ENCODE measurements at regions not wholly inside any gene's neighbourhood (a gene's known extent, or its start where the extent isn't known, plus 50 kb on each side); places are given as distances from the start of the nearest gene placed in this dataset.

GRCh38 chr2:40823478-40823877, 371.6 kb upstream of the SLC8A1 start:
- peak; percentile 38 for DNase-seq
- Histone ChIP-seq H3K9me3 (replicated peaks; ENCODE audit: insufficient read depth, low read length) (no peaks in the 10 kb centered on the region), H3K4me1 (ENCODE audit: low read length) (no peaks in the 10 kb centered on the region), H3K4me2 (ENCODE audit: low read depth, low read length) (no peak overlapping the region), H3K79me2 (ENCODE audit: low read length) (no peaks in the 10 kb centered on the region), H3K36me3 (replicated peaks; ENCODE audit: insufficient read depth, low read length) (no peaks in the 10 kb centered on the region), H4K20me1 (ENCODE audit: insufficient read depth, low read length) (no peaks in the 10 kb centered on the region), H2AFZ (ENCODE audit: low read length) (no peak overlapping the region), H3K27ac (ENCODE audit: low read length) (no peak overlapping the region), H3K4me3 (ENCODE audit: low read length) (no peak overlapping the region), H3K9ac (ENCODE audit: low read length) (no peak overlapping the region), H3K9me2 (replicated peaks; ENCODE audit: insufficient read depth, low read length) (no peaks in the 10 kb centered on the region), H3F3A (ENCODE audit: insufficient read depth, low read length) (no peaks in the 10 kb centered on the region), H3K27me3 (replicated peaks; ENCODE audit: insufficient read depth, low read length) (no peaks in the 10 kb centered on the region)
- TF ChIP-seq EZH2phosphoT487 (IDR thresholded peaks at IDR 0.05; ENCODE audit: low read length) = no peak
- no peak for TF ChIP-seq CTCF (IDR thresholded peaks at IDR 0.05; ENCODE audit: low read length)
- TF ChIP-seq EZH2 (optimal IDR thresholded peaks at IDR 0.05; ENCODE audit: low read depth, low read length) = no peak

DNA sequence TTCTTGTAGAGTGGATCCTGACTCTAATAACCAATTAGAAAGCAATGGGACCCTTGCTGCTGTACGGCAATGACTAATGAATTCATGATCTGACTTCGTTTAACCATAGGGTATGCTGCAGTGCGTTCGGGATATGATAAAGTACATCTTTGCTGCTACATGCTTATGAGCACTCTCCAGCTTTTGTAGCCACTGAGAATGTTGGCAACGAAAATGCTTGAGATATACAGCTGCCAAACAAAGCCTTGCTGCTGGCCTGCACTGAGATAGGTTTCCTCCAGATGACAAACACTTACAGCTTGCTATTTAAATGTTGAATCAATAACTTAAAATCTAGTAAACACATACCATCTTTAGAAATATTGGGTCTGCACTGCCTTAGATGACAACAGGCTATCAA, 372.4 kb upstream of the SLC8A1 start:
- TF ChIP-seq CTCF (IDR thresholded peaks at IDR 0.05; ENCODE audit: low read length) (no peak), EZH2phosphoT487 (IDR thresholded peaks at IDR 0.05; ENCODE audit: low read length) (no peak), EZH2 (optimal IDR thresholded peaks at IDR 0.05; ENCODE audit: low read depth, low read length) (no peak)
- no peak overlapping the region for H3K27ac ChIP-seq (ENCODE audit: low read length)
- no peaks in the 10 kb centered on the region for H3K36me3 ChIP-seq (replicated peaks; ENCODE audit: insufficient read depth, low read length)
- H3K4me2 ChIP-seq (ENCODE audit: low read depth, low read length) = no peak overlapping the region
- DNase-seq = no peak
- no peak overlapping the region for H3K4me3 ChIP-seq (ENCODE audit: low read length)
- H3K9me2 ChIP-seq (replicated peaks; ENCODE audit: insufficient read depth, low read length) = no peaks in the 10 kb centered on the region
- no peaks in the 10 kb centered on the region for H3F3A ChIP-seq (ENCODE audit: insufficient read depth, low read length)
- no peaks in the 10 kb centered on the region for H3K4me1 ChIP-seq (ENCODE audit: low read length)
- H3K27me3 ChIP-seq (replicated peaks; ENCODE audit: insufficient read depth, low read length) = no peaks in the 10 kb centered on the region
- no peak overlapping the region for H2AFZ ChIP-seq (ENCODE audit: low read length)
- H3K79me2 ChIP-seq (ENCODE audit: low read length) = no peaks in the 10 kb centered on the region
- no peak overlapping the region for H3K9ac ChIP-seq (ENCODE audit: low read length)
- no peaks in the 10 kb centered on the region for H4K20me1 ChIP-seq (ENCODE audit: insufficient read depth, low read length)
- no peaks in the 10 kb centered on the region for H3K9me3 ChIP-seq (replicated peaks; ENCODE audit: insufficient read depth, low read length)

DNA sequence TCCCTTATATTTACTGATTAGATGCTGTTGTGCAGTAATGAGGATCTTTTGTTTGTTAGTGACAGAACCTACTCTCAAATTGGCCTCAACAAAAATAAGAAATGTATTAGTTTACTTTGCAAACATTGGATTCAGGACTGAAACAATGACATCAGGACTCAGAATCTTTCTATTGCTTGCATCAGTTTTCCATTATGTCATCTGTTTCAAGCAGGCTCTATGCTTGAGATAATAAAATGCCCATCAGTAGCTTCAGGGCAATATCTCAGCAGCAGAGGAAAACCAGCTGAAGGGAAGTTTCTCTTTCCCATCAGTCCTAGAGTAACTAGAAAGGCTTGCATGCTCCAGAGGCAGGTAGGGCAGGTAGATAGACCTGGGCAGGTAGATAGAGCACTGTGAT, 375.5 kb upstream of the SLC8A1 start:
- TF ChIP-seq EZH2phosphoT487 (IDR thresholded peaks at IDR 0.05; ENCODE audit: low read length) = no peak
- no peak for TF ChIP-seq CTCF (IDR thresholded peaks at IDR 0.05; ENCODE audit: low read length)
- TF ChIP-seq EZH2 (optimal IDR thresholded peaks at IDR 0.05; ENCODE audit: low read depth, low read length) = no peak
- Histone ChIP-seq H3K27me3 (replicated peaks; ENCODE audit: insufficient read depth, low read length) (no peaks in the 10 kb centered on the region), H3K4me3 (ENCODE audit: low read length) (no peak overlapping the region), H3K9me3 (replicated peaks; ENCODE audit: insufficient read depth, low read length) (no peaks in the 10 kb centered on the region), H3K27ac (ENCODE audit: low read length) (no peak overlapping the region), H3F3A (ENCODE audit: insufficient read depth, low read length) (no peaks in the 10 kb centered on the region), H3K79me2 (ENCODE audit: low read length) (no peaks in the 10 kb centered on the region), H2AFZ (ENCODE audit: low read length) (no peak overlapping the region), H4K20me1 (ENCODE audit: insufficient read depth, low read length) (no peaks in the 10 kb centered on the region), H3K9ac (ENCODE audit: low read length) (no peak overlapping the region), H3K36me3 (replicated peaks; ENCODE audit: insufficient read depth, low read length) (no peaks in the 10 kb centered on the region), H3K9me2 (replicated peaks; ENCODE audit: insufficient read depth, low read length) (no peaks in the 10 kb centered on the region), H3K4me1 (ENCODE audit: low read length) (no peaks in the 10 kb centered on the region), H3K4me2 (ENCODE audit: low read depth, low read length) (no peak overlapping the region)
- DNase-seq = no peak

All from MM.1S (cell line).